ENCODE measurements at regions not wholly inside any gene's neighbourhood (a gene's known extent, or its start where the extent isn't known, plus 50 kb on each side); places are given as distances from the start of the nearest gene placed in this dataset.

- TF ChIP-seq EZH2 (IDR thresholded peaks at IDR 0.05; ENCODE audit: insufficient read depth, poor library complexity, severe bottlenecking) (no peak), EZH2phosphoT487 (IDR thresholded peaks at IDR 0.05; ENCODE audit: insufficient read depth, low read depth) (no peak)
Observed at GRCh38 chr10:109620396-109620795, 302.9 kb downstream of the XPNPEP1 start.

Measured in GM23248 (cell line).